HG03060 (cell line): ENCODE measurements at regions not wholly inside any gene's neighbourhood (a gene's known extent, or its start where the extent isn't known, plus 50 kb on each side); places are given as distances from the start of the nearest gene placed in this dataset.
A peak's percentile ranks its signal among the peaks of the same experiment; 100 is the strongest.
"Not testable (repeated sequence)": the region's sequence is repeated elsewhere in the genome, so short reads cannot be mapped to it uniquely, and the experiment has no call there.

Experiments used
- ATAC-seq: cut with Tn5 transposase; IDR thresholded peaks from one replicate; pipeline ENCODE4 v1.9.1; 2021; ENCODE audit warnings: low read depth, moderate number of reproducible peaks; ENCODE audit not compliant: unreplicated experiment

GRCh38 chr15:95202569-95203349 lies 971.4 kb downstream of the MCTP2 start:
- ATAC-seq: no peak

- no peak for ATAC-seq
Observed at GRCh38 chr15:95205077-95205476, 973.7 kb downstream of the MCTP2 start.

- ATAC-seq: not testable (repeated sequence)
Observed at GRCh38 chr15:95205830-95206229, 974.5 kb downstream of the MCTP2 start.

GRCh38 chr15:95208071-95208470 lies 976.7 kb downstream of the MCTP2 start:
- no peak for ATAC-seq

GRCh38 chr15:95208988-95209387 lies 977.6 kb downstream of the MCTP2 start:
- ATAC-seq: no peak

GRCh38 chr15:95210436-95210981 lies 979.1 kb downstream of the MCTP2 start:
- ATAC-seq: no peak

- no peak for ATAC-seq
Observed at GRCh38 chr15:95215017-95215416, 983.7 kb downstream of the MCTP2 start.

- ATAC-seq: no peak
Observed at GRCh38 chr15:95226835-95227234, 995.5 kb downstream of the MCTP2 start.

- no peak for ATAC-seq
Observed at GRCh38 chr15:95227235-95227634, 995.9 kb downstream of the MCTP2 start.

- ATAC-seq: no peak
Observed at GRCh38 chr15:95228856-95229555, 997.6 kb downstream of the MCTP2 start.

GRCh38 chr15:95235033-95235432 lies 1003.7 kb downstream of the MCTP2 start:
- ATAC-seq: no peak

- no peak for ATAC-seq
Observed at GRCh38 chr15:95247071-95247984, 1016.0 kb downstream of the MCTP2 start.

GRCh38 chr15:95249524-95249923 lies 1018.2 kb downstream of the MCTP2 start:
- no peak for ATAC-seq

GRCh38 chr15:95252404-95252803 lies 1021.0 kb downstream of the MCTP2 start:
- no peak for ATAC-seq

GRCh38 chr15:95254263-95254662 lies 1022.9 kb downstream of the MCTP2 start:
- no peak for ATAC-seq

- peak; percentile 52 for ATAC-seq
Observed at GRCh38 chr15:95259513-95259912, 1028.2 kb downstream of the MCTP2 start.

- ATAC-seq: no peak
Observed at GRCh38 chr15:95259965-95260364, 1028.6 kb downstream of the MCTP2 start.

GRCh38 chr15:95260856-95261255 lies 1029.5 kb downstream of the MCTP2 start:
- ATAC-seq: no peak

GRCh38 chr15:95261546-95261945 lies 1030.2 kb downstream of the MCTP2 start:
- no peak for ATAC-seq

- ATAC-seq: no peak
Observed at GRCh38 chr15:95261968-95262367, 1030.6 kb downstream of the MCTP2 start.
